DOHH2 (cell line): ENCODE measurements at regions not wholly inside any gene's neighbourhood (a gene's known extent, or its start where the extent isn't known, plus 50 kb on each side); places are given as distances from the start of the nearest gene placed in this dataset.

Source experiments
- H3F3A ChIP-seq: fragments of 200-600 bp; sonication (generic), shearing (Covaris generic); 2 replicates; pipeline ENCODE4 v1.6.0; 2016; ENCODE audit warnings: antibody characterized with exemption, mild to moderate bottlenecking; ENCODE audit not compliant: control insufficient read depth, insufficient read depth
- H3K27ac ChIP-seq: fragments of 200-600 bp; sonication (generic); 2 replicates; pipeline ENCODE4 v1.5.1; 2014; ENCODE audit warnings: low read depth, mild to moderate bottlenecking, low read length, moderate library complexity
- H3K27me3 ChIP-seq: fragments of 200-600 bp; sonication (generic); 2 replicates; pipeline ENCODE4 v1.6.1; 2014; ENCODE audit warnings: mild to moderate bottlenecking, low read length, mixed read lengths; ENCODE audit not compliant: control insufficient read depth
- H3K36me3 ChIP-seq: fragments of 200-600 bp; sonication (generic); 2 replicates; pipeline ENCODE4 v1.6.1; 2014; ENCODE audit warnings: mild to moderate bottlenecking, low read length, moderate library complexity, mixed read lengths; ENCODE audit not compliant: control insufficient read depth
- H3K4me1 ChIP-seq: fragments of 200-600 bp; sonication (generic); 2 replicates; pipeline ENCODE4 v1.6.1; 2014; ENCODE audit warnings: mild to moderate bottlenecking, low read length, mixed read lengths; ENCODE audit not compliant: control insufficient read depth
- H3K4me2 ChIP-seq: fragments of 200-600 bp; sonication (generic); 2 replicates; pipeline ENCODE4 v1.6.0; 2014; ENCODE audit warnings: mild to moderate bottlenecking, low read length, moderate library complexity
- H3K4me3 ChIP-seq: fragments of 200-600 bp; sonication (generic); 2 replicates; pipeline ENCODE4 v1.5.1; 2014; ENCODE audit warnings: mild to moderate bottlenecking, low read length, mixed read lengths
- H3K79me2 ChIP-seq: fragments of 200-600 bp; sonication (generic); 2 replicates; pipeline ENCODE4 v1.6.1; 2014; ENCODE audit warnings: mild to moderate bottlenecking, low read length, mixed read lengths; ENCODE audit not compliant: control insufficient read depth
- H3K9me2 ChIP-seq: fragments of 200-600 bp; sonication (generic); replicated peaks from 2 replicates; pipeline ENCODE4 v1.6.1; 2014; ENCODE audit warnings: mild to moderate bottlenecking, low read length, mixed read lengths; ENCODE audit not compliant: control insufficient read depth
- H3K9me3 ChIP-seq: fragments of 200-600 bp; sonication (generic); 2 replicates; pipeline ENCODE4 v1.6.1; 2014; ENCODE audit warnings: antibody characterized with exemption, low read length, mixed read lengths; ENCODE audit not compliant: control insufficient read depth, insufficient read depth
- H4K20me1 ChIP-seq: fragments of 200-600 bp; sonication (generic); 2 replicates; pipeline ENCODE4 v1.6.0; 2014; ENCODE audit warnings: low read depth, mild to moderate bottlenecking, antibody characterized with exemption, low read length, moderate library complexity; ENCODE audit not compliant: control insufficient read depth, insufficient read depth
- EZH2phosphoT487 ChIP-seq: fragments of 200-600 bp; sonication (generic); IDR thresholded peaks from 2 replicates; pipeline ENCODE4 v1.6.1; 2017; ENCODE audit warnings: borderline replicate concordance, mild to moderate bottlenecking, antibody characterized with exemption, low read length, moderate library complexity, mixed read lengths
- TF ChIP-seq, protein P1 (sequence below): fragments of 200-600 bp; sonication (generic); IDR thresholded peaks from one replicate; pipeline ENCODE4 v1.5.1; 2014; ENCODE audit warnings: antibody characterized with exemption, mild to moderate bottlenecking, low read depth, low read length; ENCODE audit not compliant: poor library complexity, severe bottlenecking

GRCh38 chr18:11323359-11323819, 174.0 kb upstream of the PIEZO2 start:
- TF ChIP-seq, protein P1, sequence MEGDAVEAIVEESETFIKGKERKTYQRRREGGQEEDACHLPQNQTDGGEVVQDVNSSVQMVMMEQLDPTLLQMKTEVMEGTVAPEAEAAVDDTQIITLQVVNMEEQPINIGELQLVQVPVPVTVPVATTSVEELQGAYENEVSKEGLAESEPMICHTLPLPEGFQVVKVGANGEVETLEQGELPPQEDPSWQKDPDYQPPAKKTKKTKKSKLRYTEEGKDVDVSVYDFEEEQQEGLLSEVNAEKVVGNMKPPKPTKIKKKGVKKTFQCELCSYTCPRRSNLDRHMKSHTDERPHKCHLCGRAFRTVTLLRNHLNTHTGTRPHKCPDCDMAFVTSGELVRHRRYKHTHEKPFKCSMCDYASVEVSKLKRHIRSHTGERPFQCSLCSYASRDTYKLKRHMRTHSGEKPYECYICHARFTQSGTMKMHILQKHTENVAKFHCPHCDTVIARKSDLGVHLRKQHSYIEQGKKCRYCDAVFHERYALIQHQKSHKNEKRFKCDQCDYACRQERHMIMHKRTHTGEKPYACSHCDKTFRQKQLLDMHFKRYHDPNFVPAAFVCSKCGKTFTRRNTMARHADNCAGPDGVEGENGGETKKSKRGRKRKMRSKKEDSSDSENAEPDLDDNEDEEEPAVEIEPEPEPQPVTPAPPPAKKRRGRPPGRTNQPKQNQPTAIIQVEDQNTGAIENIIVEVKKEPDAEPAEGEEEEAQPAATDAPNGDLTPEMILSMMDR, result no peak
- no peak for TF ChIP-seq EZH2phosphoT487
- Histone ChIP-seq H3K27ac (no peak overlapping the region), H3K79me2 (no peaks in the 10 kb centered on the region), H3K9me3 (no peaks in the 10 kb centered on the region), H4K20me1 (no peaks in the 10 kb centered on the region), H3F3A (no peaks in the 10 kb centered on the region), H3K4me3 (no peak overlapping the region), H3K27me3 (no peaks in the 10 kb centered on the region), H3K4me2 (no peak overlapping the region), H3K9me2 (no peaks in the 10 kb centered on the region), H3K4me1 (no peaks in the 10 kb centered on the region), H3K36me3 (no peaks in the 10 kb centered on the region)

GRCh38 chr18:11322716-11323115, 173.3 kb upstream of the PIEZO2 start:
- no peaks in the 10 kb centered on the region for H3K4me1 ChIP-seq
- no peaks in the 10 kb centered on the region for H3K27me3 ChIP-seq
- H3K4me3 ChIP-seq, result no peak overlapping the region
- no peaks in the 10 kb centered on the region for H3K9me3 ChIP-seq
- H3F3A ChIP-seq, result no peaks in the 10 kb centered on the region
- no peaks in the 10 kb centered on the region for H3K79me2 ChIP-seq
- H3K27ac ChIP-seq, result no peak overlapping the region
- no peaks in the 10 kb centered on the region for H4K20me1 ChIP-seq
- H3K9me2 ChIP-seq, result no peaks in the 10 kb centered on the region
- no peaks in the 10 kb centered on the region for H3K36me3 ChIP-seq
- TF ChIP-seq, protein P1, result no peak
- no peak for TF ChIP-seq EZH2phosphoT487
- H3K4me2 ChIP-seq, result no peak overlapping the region

- Histone ChIP-seq H3F3A (no peaks in the 10 kb centered on the region), H3K4me2 (no peak overlapping the region), H3K27me3 (no peaks in the 10 kb centered on the region), H3K79me2 (no peaks in the 10 kb centered on the region), H3K9me2 (no peaks in the 10 kb centered on the region), H4K20me1 (no peaks in the 10 kb centered on the region), H3K4me1 (no peaks in the 10 kb centered on the region), H3K9me3 (no peaks in the 10 kb centered on the region), H3K27ac (no peak overlapping the region), H3K36me3 (no peaks in the 10 kb centered on the region), H3K4me3 (no peak overlapping the region)
- TF ChIP-seq, protein P1, result no peak
- no peak for TF ChIP-seq EZH2phosphoT487
Measured at GRCh38 chr18:11322006-11322405, 172.6 kb upstream of the PIEZO2 start.
